MM.1S (cell line): ENCODE measurements at regions not wholly inside any gene's neighbourhood (a gene's known extent, or its start where the extent isn't known, plus 50 kb on each side); places are given as distances from the start of the nearest gene placed in this dataset.

Experiments
- CTCF ChIP-seq: fragments of 300-600 bp; sonication (generic); IDR thresholded peaks from 2 replicates; pipeline ENCODE4 v1.5.1; 2016; ENCODE audit warnings: antibody characterized with exemption, low read length, mixed read lengths
- EZH2 ChIP-seq: fragments of 300-600 bp; sonication (generic); optimal IDR thresholded peaks from 2 replicates; pipeline ENCODE3; 2017; ENCODE audit warnings: low read depth, mild to moderate bottlenecking, antibody characterized with exemption, low read length, mixed read lengths

GRCh38 chr13:44061876-44062275, 182.2 kb downstream of the LACC1 start:
- TF ChIP-seq CTCF = no peak
- no peak for TF ChIP-seq EZH2
